H9 (cell line): ENCODE measurements at regions not wholly inside any gene's neighbourhood (a gene's known extent, or its start where the extent isn't known, plus 50 kb on each side); places are given as distances from the start of the nearest gene placed in this dataset.

Source experiments
- DNase-seq: peaks from one replicate; pipeline ENCODE4 v3.0.0-alpha.2; 2017
- H2AFZ ChIP-seq: one replicate; pipeline ENCODE4 v1.6.1; 2013; ENCODE audit warnings: mild to moderate bottlenecking, low read length, control low read depth, moderate library complexity
- H2AK5ac ChIP-seq: 2 replicates; pipeline ENCODE4 v1.6.1; 2013; ENCODE audit warnings: low read length, control low read depth, mixed read lengths; ENCODE audit not compliant: insufficient read length
- H2BK120ac ChIP-seq: one replicate; pipeline ENCODE4 v1.6.1; 2013; ENCODE audit warnings: low read depth, mild to moderate bottlenecking, low read length, control low read depth, inconsistent platforms; ENCODE audit not compliant: poor library complexity, severe bottlenecking
- H2BK12ac ChIP-seq: 2 replicates; pipeline ENCODE4 v1.6.1; 2013; ENCODE audit warnings: low read length, control low read depth, mixed read lengths, low read depth; ENCODE audit not compliant: insufficient read length
- H2BK15ac ChIP-seq: 2 replicates; pipeline ENCODE4 v1.6.1; 2013; ENCODE audit warnings: low read depth, low read length, control low read depth
- H2BK20ac ChIP-seq: one replicate; pipeline ENCODE4 v1.6.1; 2013; ENCODE audit warnings: low read depth, mild to moderate bottlenecking, low read length, control low read depth, inconsistent platforms; ENCODE audit not compliant: poor library complexity, severe bottlenecking
- H2BK5ac ChIP-seq: 2 replicates; pipeline ENCODE4 v1.6.1; 2013; ENCODE audit warnings: low read length, control low read depth, mixed read lengths; ENCODE audit not compliant: insufficient read length
- H3K14ac ChIP-seq: 2 replicates; pipeline ENCODE4 v1.6.1; 2013; ENCODE audit warnings: low read length, control low read depth; ENCODE audit not compliant: insufficient read depth
- H3K18ac ChIP-seq: 2 replicates; pipeline ENCODE4 v1.6.1; 2013; ENCODE audit warnings: low read depth, mild to moderate bottlenecking, mixed read lengths, low read length, control low read depth; ENCODE audit not compliant: insufficient read length
- H3K23ac ChIP-seq: 2 replicates; pipeline ENCODE4 v1.6.1; 2013; ENCODE audit warnings: low read length, control low read depth, mixed read lengths, low read depth; ENCODE audit not compliant: insufficient read length
- H3K23me2 ChIP-seq: 2 replicates; pipeline ENCODE4 v1.6.1; 2013; ENCODE audit warnings: low read depth, mild to moderate bottlenecking, mixed read lengths, low read length, control low read depth; ENCODE audit not compliant: insufficient read length, poor library complexity, severe bottlenecking
- H3K27ac ChIP-seq: 2 replicates; pipeline ENCODE4 v1.5.1; 2013; ENCODE audit warnings: low read length, control low read depth, mixed read lengths, low read depth; ENCODE audit not compliant: insufficient read length
- H3K27me3 ChIP-seq: 2 replicates; pipeline ENCODE4 v1.6.1; 2013; ENCODE audit warnings: low read length, control low read depth, inconsistent platforms; ENCODE audit not compliant: insufficient read depth
- H3K4ac ChIP-seq: 2 replicates; pipeline ENCODE4 v1.6.1; 2013; ENCODE audit warnings: low read depth, mild to moderate bottlenecking, control low read depth, inconsistent platforms, low read length, moderate library complexity
- H3K4me1 ChIP-seq: 2 replicates; pipeline ENCODE4 v1.6.1; 2013; ENCODE audit warnings: low read length, control low read depth, inconsistent platforms; ENCODE audit not compliant: insufficient read depth
- H3K4me2 ChIP-seq: 2 replicates; pipeline ENCODE4 v1.6.1; 2013; ENCODE audit warnings: low read length, control low read depth, mixed read lengths; ENCODE audit not compliant: insufficient read length, insufficient read depth
- H3K56ac ChIP-seq: 2 replicates; pipeline ENCODE4 v1.6.1; 2013; ENCODE audit warnings: low read depth, mild to moderate bottlenecking, mixed read lengths, low read length, control low read depth; ENCODE audit not compliant: insufficient read length
- H3K79me1 ChIP-seq: 2 replicates; pipeline ENCODE4 v1.6.1; 2013; ENCODE audit warnings: low read depth, mild to moderate bottlenecking, moderate library complexity, low read length, control low read depth, inconsistent platforms; ENCODE audit not compliant: insufficient read depth, poor library complexity, severe bottlenecking
- H3K79me2 ChIP-seq: 2 replicates; pipeline ENCODE4 v1.6.1; 2013; ENCODE audit warnings: low read length, control low read depth, inconsistent platforms; ENCODE audit not compliant: insufficient read depth
- H3K9ac ChIP-seq: 2 replicates; pipeline ENCODE4 v1.6.1; 2013; ENCODE audit warnings: low read length, control low read depth, mixed read lengths; ENCODE audit not compliant: insufficient read length; ENCODE audit errors: extremely low read depth
- H3K9me3 ChIP-seq: one replicate; pipeline ENCODE4 v1.6.1; 2013; ENCODE audit warnings: low read depth, low read length, inconsistent platforms; ENCODE audit not compliant: control insufficient read depth
- H3T11ph ChIP-seq: one replicate; pipeline ENCODE4 v1.6.1; 2013; ENCODE audit warnings: mild to moderate bottlenecking, low read length, control low read depth, inconsistent platforms
- H4K20me1 ChIP-seq: one replicate; pipeline ENCODE4 v1.6.1; 2013; ENCODE audit not compliant: control insufficient read depth, insufficient read length, insufficient read depth
- H4K5ac ChIP-seq: 2 replicates; pipeline ENCODE4 v1.6.1; 2013; ENCODE audit warnings: low read depth, mild to moderate bottlenecking, mixed read lengths, low read length, control low read depth; ENCODE audit not compliant: insufficient read length
- H4K8ac ChIP-seq: replicated peaks from 2 replicates; pipeline ENCODE4 v1.6.1; 2013; ENCODE audit warnings: low read length, control low read depth, mixed read lengths, low read depth; ENCODE audit not compliant: insufficient read length
- H4K91ac ChIP-seq: 2 replicates; pipeline ENCODE4 v1.6.1; 2013; ENCODE audit warnings: low read depth, mild to moderate bottlenecking, moderate library complexity, mixed read lengths, low read length, control low read depth; ENCODE audit not compliant: insufficient read length
- H3K27ac Mint-ChIP-seq, 3 experiments: 2 replicates in 2 of 3; 3 replicates in 1 of 3; pipeline ENCODE4 v1.8.0; 2020 to 2021; ENCODE audit warnings: mixed read lengths in 3 of 3, mild to moderate bottlenecking in 1 of 3, moderate library complexity in 1 of 3
- H3K27me3 Mint-ChIP-seq: 2 replicates; pipeline ENCODE4 v1.8.0; 2021; ENCODE audit warnings: low read depth, mild to moderate bottlenecking, moderate library complexity, mixed read lengths
- H3K36me3 Mint-ChIP-seq, 3 experiments: 2 replicates in 2 of 3; 3 replicates in 1 of 3; pipeline ENCODE4 v1.8.0; 2020 to 2021; ENCODE audit warnings: low read depth in 3 of 3, mixed read lengths in 3 of 3; ENCODE audit not compliant: insufficient read depth in 1 of 3
- H3K4me1 Mint-ChIP-seq, 2 experiments: 2 replicates each; pipeline ENCODE4 v1.8.0; 2020; ENCODE audit warnings: mixed read lengths in 2 of 2
- H3K4me3 Mint-ChIP-seq, 2 experiments: 2 replicates in 1 of 2; 3 replicates in 1 of 2; pipeline ENCODE4 v1.8.0; 2020 to 2021; ENCODE audit warnings: mild to moderate bottlenecking in 2 of 2, mixed read lengths in 2 of 2, moderate library complexity in 1 of 2
- H3K9me3 Mint-ChIP-seq, 2 experiments: 2 replicates in 1 of 2; 3 replicates in 1 of 2; pipeline ENCODE4 v1.8.0; 2020; ENCODE audit warnings: mild to moderate bottlenecking in 2 of 2, mixed read lengths in 2 of 2, moderate library complexity in 1 of 2
- CTCF ChIP-seq: fragments of 200-600 bp; sonication (generic); conservative IDR thresholded peaks from 3 replicates; pipeline ENCODE4 v1.8.0; 2021; ENCODE audit warnings: antibody characterized with exemption, mild to moderate bottlenecking
- WGBS: extraction: QIAGEN DNeasy Blood & Tissue Kit; methylation state at CpG from one replicate; pipeline ENCODE4 v1.1.7; 2013; ENCODE audit warnings: missing lambda C conversion rate, low lambda C conversion rate, mixed read lengths; ENCODE audit not compliant: insufficient read length; ENCODE audit errors: extremely low coverage; 5-methylcytosine and 5-hydroxymethylcytosine counted together

- Mint-ChIP-seq H3K27ac (no peak overlapping the region), H3K27me3 (no peaks in the 10 kb centered on the region), H3K9me3 (peaks cover 9 to 10% of the 10 kb centered on the region in 2 experiments; a peak in 4 of 5 replicates), H3K4me3 (no peak overlapping the region), H3K36me3 (peaks cover 2 to 7% (median 3%) of the 10 kb centered on the region in 3 experiments; a peak in 3 of 7 replicates), H3K4me1 (no peaks in the 10 kb centered on the region)
- no peak for DNase-seq
- Histone ChIP-seq H4K20me1 (no peaks in the 10 kb centered on the region), H3K56ac (no peak overlapping the region), H3K4ac (no peak overlapping the region), H2BK12ac (no peak overlapping the region), H4K8ac (no peak overlapping the region), H3K79me1 (no peaks in the 10 kb centered on the region), H4K91ac (no peak overlapping the region), H3K18ac (no peak overlapping the region), H3K27me3 (no peaks in the 10 kb centered on the region), H3K9ac (no peak overlapping the region), H2AK5ac (no peak overlapping the region), H3K27ac (no peak overlapping the region), H3K4me2 (no peak overlapping the region), H3K23ac (no peak overlapping the region), H3K9me3 (no peaks in the 10 kb centered on the region), H2AFZ (no peak overlapping the region), H3K79me2 (no peaks in the 10 kb centered on the region), H2BK20ac (no peak overlapping the region), H2BK5ac (no peak overlapping the region), H3K23me2 (no peaks in the 10 kb centered on the region), H3T11ph (no peak overlapping the region), H3K4me1 (no peaks in the 10 kb centered on the region), H2BK15ac (no peak overlapping the region), H3K14ac (no peak overlapping the region), H4K5ac (no peak overlapping the region), H2BK120ac (no peak overlapping the region)
- no CpG with 5 or more reads among the region's 4 CpGs for WGBS
- TF ChIP-seq CTCF: no peak
Observed at GRCh38 chr2:22530131-22530530, 854.8 kb upstream of the KLHL29 start.
